ENCODE measurements at regions not wholly inside any gene's neighbourhood (a gene's known extent, or its start where the extent isn't known, plus 50 kb on each side); places are given as distances from the start of the nearest gene placed in this dataset.

GRCh38 chr6:21726676-21727075 lies 133.1 kb downstream of the SOX4 start:
- no peak for TF ChIP-seq EP300 (IDR thresholded peaks at IDR 0.05; ENCODE audit: borderline replicate concordance)
- no peak for TF ChIP-seq REST (IDR thresholded peaks at IDR 0.05; ENCODE audit: low read depth)
- no peak for TF ChIP-seq RAD21 (IDR thresholded peaks at IDR 0.05; ENCODE audit: low read depth)
- no peak for TF ChIP-seq TAF1 (IDR thresholded peaks at IDR 0.05; ENCODE audit: low read depth)
- TF ChIP-seq EGR1 (IDR thresholded peaks at IDR 0.05), result no peak
- no peak for TF ChIP-seq NFIC (IDR thresholded peaks at IDR 0.05)
